ENCODE measurements at regions not wholly inside any gene's neighbourhood (a gene's known extent, or its start where the extent isn't known, plus 50 kb on each side); places are given as distances from the start of the nearest gene placed in this dataset.
"Not testable (repeated sequence)": the region's sequence is repeated elsewhere in the genome, so short reads cannot be mapped to it uniquely, and the experiment has no call there.

DNA sequence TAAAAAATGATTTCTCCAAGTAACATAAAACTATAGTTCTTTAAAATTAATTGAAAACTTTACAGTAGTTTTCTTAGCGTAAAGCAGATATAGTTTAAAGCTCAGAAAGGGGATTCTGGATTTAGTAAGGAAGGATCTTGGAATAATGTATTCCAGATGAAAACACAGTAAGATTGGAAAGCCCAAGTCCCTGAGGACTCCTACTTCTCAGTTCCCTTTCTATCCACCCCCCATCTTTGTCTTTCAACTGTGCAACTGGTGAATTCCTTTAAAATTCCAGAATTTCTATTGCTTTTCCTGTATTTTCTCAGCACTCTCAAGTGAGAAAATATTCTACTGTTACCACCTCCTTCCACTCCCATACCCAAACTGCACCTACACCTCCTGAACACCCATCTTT, 184.5 kb upstream of the FBN2 start:
- H3K4me3 ChIP-seq (ENCODE audit: low read depth, low read length), result no peak overlapping the region
- POLR2A ChIA-PET, result no interaction called here
- no peaks in the 10 kb centered on the region for H3K27me3 ChIP-seq (ENCODE audit: control insufficient read depth, insufficient read depth, low read length)
- no peaks in the 10 kb centered on the region for H3K36me3 ChIP-seq (ENCODE audit: control insufficient read depth, insufficient read depth, low read length)
- CTCF ChIA-PET, result no interaction called here
- no peak for TF ChIP-seq CTCF (IDR thresholded peaks at IDR 0.05; ENCODE audit: insufficient read depth, low read depth, low read length)
- no peak for DNase-seq (ENCODE audit: low read depth)

DNA sequence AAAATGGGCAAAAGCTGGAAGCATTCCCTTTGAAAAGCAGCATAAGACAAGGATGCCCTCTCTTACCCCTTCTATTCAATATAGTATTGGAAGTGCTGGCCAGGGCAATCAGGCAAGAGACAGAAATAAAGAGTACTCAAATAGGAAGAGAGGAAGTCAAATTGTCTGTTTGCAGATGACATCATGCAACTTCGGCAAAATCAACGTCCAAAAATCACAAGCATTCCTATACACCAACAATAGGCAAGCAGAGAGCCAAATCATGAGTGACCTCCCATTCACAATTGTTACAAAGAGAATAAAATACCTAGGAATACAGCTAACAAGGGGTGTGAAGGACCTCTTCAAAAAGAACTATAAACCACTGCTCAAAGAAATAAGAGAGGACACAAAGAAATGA, 192.0 kb upstream of the FBN2 start:
- H3K36me3 ChIP-seq (ENCODE audit: control insufficient read depth, insufficient read depth, low read length); CTCF ChIA-PET; DNase-seq (ENCODE audit: low read depth); H3K27me3 ChIP-seq (ENCODE audit: control insufficient read depth, insufficient read depth, low read length); POLR2A ChIA-PET; H3K4me3 ChIP-seq (ENCODE audit: low read depth, low read length): not testable (repeated sequence)

DNA sequence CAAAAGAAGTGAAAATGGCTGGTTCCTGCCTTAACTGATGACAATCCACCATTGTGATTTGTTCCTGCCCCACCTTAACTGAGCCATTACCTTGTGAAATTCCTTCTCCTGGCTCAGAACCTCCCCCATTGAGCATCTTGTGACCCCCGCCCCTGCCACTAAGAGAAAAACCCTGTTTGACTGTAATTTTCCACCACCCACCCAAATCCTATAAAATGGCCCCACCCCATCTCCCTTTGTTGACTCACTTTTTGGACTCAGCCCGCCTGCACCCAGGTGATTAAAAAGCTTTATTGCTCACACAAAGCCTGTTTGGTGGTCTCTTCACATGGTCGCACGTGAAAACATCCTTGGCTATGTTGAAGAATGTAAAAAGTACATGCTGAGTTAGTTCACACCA, 197.6 kb upstream of the FBN2 start:
- CTCF ChIA-PET; H3K36me3 ChIP-seq (ENCODE audit: control insufficient read depth, insufficient read depth, low read length); H3K27me3 ChIP-seq (ENCODE audit: control insufficient read depth, insufficient read depth, low read length); H3K4me3 ChIP-seq (ENCODE audit: low read depth, low read length); DNase-seq (ENCODE audit: low read depth); POLR2A ChIA-PET: not testable (repeated sequence)

DNA sequence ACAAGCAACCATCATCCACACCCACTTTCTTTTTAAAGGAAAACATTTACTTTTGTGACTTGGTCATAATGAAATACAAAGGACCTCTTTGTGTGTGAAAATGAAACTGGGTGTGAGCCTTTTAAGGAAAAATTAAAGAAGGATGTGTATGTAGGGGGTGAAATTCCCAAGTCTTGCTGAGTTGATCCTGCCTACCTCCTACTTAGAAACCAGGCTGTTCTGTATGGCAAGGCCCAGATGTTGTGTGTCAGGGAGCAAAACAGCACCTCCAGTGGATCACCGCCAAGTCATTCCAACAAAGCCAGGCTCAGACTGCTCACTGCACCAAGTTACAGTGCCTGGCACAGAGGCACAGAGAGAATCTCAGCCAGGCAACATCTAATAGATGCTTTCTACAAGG, 198.5 kb upstream of the FBN2 start:
- POLR2A ChIA-PET, result no interaction called here
- Histone ChIP-seq H3K27me3 (ENCODE audit: control insufficient read depth, insufficient read depth, low read length) (no peaks in the 10 kb centered on the region), H3K36me3 (ENCODE audit: control insufficient read depth, insufficient read depth, low read length) (no peaks in the 10 kb centered on the region), H3K4me3 (ENCODE audit: low read depth, low read length) (no peak overlapping the region)
- no peak for TF ChIP-seq CTCF (IDR thresholded peaks at IDR 0.05; ENCODE audit: insufficient read depth, low read depth, low read length)
- CTCF ChIA-PET, result interaction anchor here (0.6 kb wide), 1 partner anchor 233 kb away, joined by 3 read pairs; no protein-coding TSS in a partner anchor
- DNase-seq (ENCODE audit: low read depth), result no peak

- CTCF ChIA-PET, result interaction anchor here (0.6 kb wide), 1 partner anchor 29 kb away, joined by 3 read pairs; no protein-coding TSS in a partner anchor
- no peaks in the 10 kb centered on the region for H3K36me3 ChIP-seq (ENCODE audit: control insufficient read depth, insufficient read depth, low read length)
- no peak for TF ChIP-seq CTCF (IDR thresholded peaks at IDR 0.05; ENCODE audit: insufficient read depth, low read depth, low read length)
- no peaks in the 10 kb centered on the region for H3K27me3 ChIP-seq (ENCODE audit: control insufficient read depth, insufficient read depth, low read length)
- DNase-seq (ENCODE audit: low read depth), result no peak
- POLR2A ChIA-PET, result no interaction called here
- no peak overlapping the region for H3K4me3 ChIP-seq (ENCODE audit: low read depth, low read length)
Measured at GRCh38 chr5:128749136-128749898, 211.3 kb upstream of the FBN2 start.

GRCh38 chr5:128750155-128750554, 212.1 kb upstream of the FBN2 start:
- no peak for TF ChIP-seq CTCF (IDR thresholded peaks at IDR 0.05; ENCODE audit: insufficient read depth, low read depth, low read length)
- Histone ChIP-seq H3K36me3 (ENCODE audit: control insufficient read depth, insufficient read depth, low read length) (no peaks in the 10 kb centered on the region), H3K27me3 (ENCODE audit: control insufficient read depth, insufficient read depth, low read length) (no peaks in the 10 kb centered on the region), H3K4me3 (ENCODE audit: low read depth, low read length) (no peak overlapping the region)
- ChIA-PET CTCF (interaction anchor here (0.6 kb wide), 1 partner anchor 28 kb away, joined by 3 read pairs; no protein-coding TSS in a partner anchor), POLR2A (no interaction called here)
- no peak for DNase-seq (ENCODE audit: low read depth)

Measured in BJ (cell line).